IMR-90 (cell line): ENCODE measurements at regions not wholly inside any gene's neighbourhood (a gene's known extent, or its start where the extent isn't known, plus 50 kb on each side); places are given as distances from the start of the nearest gene placed in this dataset.

Experiments
- ATAC-seq: fragments of 200-7000 bp; cut with Tn5 transposase; 2 replicates; pipeline ENCODE4 v1.9.1; 2020; ENCODE audit warnings: low read depth, mild to moderate bottlenecking, moderate library complexity
- BruUV-seq: library from RNA; stranded (reverse); fragments of 400-500 nt; replicated peaks from 2 replicates; lab custom pipeline; 2021; lab: Mats Ljungman, UMichigan
- CTCF ChIA-PET: fragments of 300-600 bp; formaldehyde crosslinking; extraction: SDS; loops from one replicate; lab custom pipeline; 2021; ENCODE audit warnings: antibody characterized with exemption; lab: Yijun Ruan, JAX
- POLR2A ChIA-PET: fragments of 300-600 bp; sonication (Branson Sonifier 250); formaldehyde crosslinking; loops from one replicate; lab custom pipeline; 2022; ENCODE audit warnings: antibody characterized with exemption; ENCODE audit not compliant: unreplicated experiment; lab: Charles Lee
- DNase-seq: peaks from one replicate; pipeline ENCODE4 v3.0.0; 2013
- H2AFZ ChIP-seq: replicated peaks from 2 replicates; pipeline ENCODE3; 2013; ENCODE audit warnings: low read length, mild to moderate bottlenecking; ENCODE audit not compliant: poor library complexity
- H2AK5ac ChIP-seq: 2 replicates; pipeline ENCODE4 v1.6.1; 2013; ENCODE audit warnings: low read depth, low read length, inconsistent platforms
- H2AK9ac ChIP-seq: replicated peaks from 2 replicates; pipeline ENCODE3; 2013; ENCODE audit warnings: mild to moderate bottlenecking, low read depth, low read length, moderate library complexity; ENCODE audit not compliant: poor library complexity
- H2BK120ac ChIP-seq: 2 replicates; pipeline ENCODE4 v1.6.1; 2013; ENCODE audit warnings: low read depth, low read length, inconsistent platforms
- H2BK15ac ChIP-seq: 3 replicates; pipeline ENCODE4 v1.6.1; 2013; ENCODE audit warnings: low read depth, low read length, inconsistent platforms
- H2BK20ac ChIP-seq: 2 replicates; pipeline ENCODE4 v1.6.1; 2013; ENCODE audit warnings: low read depth, mild to moderate bottlenecking, inconsistent platforms, low read length, moderate library complexity
- H2BK5ac ChIP-seq: 2 replicates; pipeline ENCODE4 v1.6.1; 2013; ENCODE audit warnings: mild to moderate bottlenecking, low read depth, low read length, inconsistent platforms; ENCODE audit not compliant: poor library complexity, severe bottlenecking
- H3K14ac ChIP-seq: replicated peaks from 2 replicates; pipeline ENCODE4 v1.6.1; 2013; ENCODE audit warnings: low read depth, low read length, inconsistent platforms
- H3K18ac ChIP-seq: 2 replicates; pipeline ENCODE4 v1.6.1; 2013; ENCODE audit warnings: low read depth, low read length, control low read depth
- H3K23ac ChIP-seq: 2 replicates; pipeline ENCODE4 v1.6.1; 2013; ENCODE audit warnings: low read depth, low read length, inconsistent platforms
- H3K27ac ChIP-seq: 2 replicates; pipeline ENCODE4 v1.5.1; 2013; ENCODE audit warnings: mild to moderate bottlenecking, control low read depth, low read length; ENCODE audit not compliant: insufficient read depth
- H3K27me3 ChIP-seq: 2 replicates; pipeline ENCODE4 v1.6.1; 2013; ENCODE audit warnings: low read length; ENCODE audit not compliant: control insufficient read depth, insufficient read depth
- H3K36me3 ChIP-seq: 2 replicates; pipeline ENCODE4 v1.6.1; 2013; ENCODE audit warnings: low read length, mixed read lengths; ENCODE audit not compliant: control insufficient read depth, insufficient read depth
- H3K4ac ChIP-seq: 2 replicates; pipeline ENCODE4 v1.6.1; 2013; ENCODE audit warnings: low read depth, low read length, inconsistent platforms
- H3K4me1 ChIP-seq: 2 replicates; pipeline ENCODE4 v1.6.1; 2013; ENCODE audit warnings: low read length, mixed read lengths; ENCODE audit not compliant: control insufficient read depth, insufficient read depth
- H3K4me2 ChIP-seq: 2 replicates; pipeline ENCODE4 v1.6.1; 2013; ENCODE audit warnings: low read depth, mild to moderate bottlenecking, control low read depth, low read length, moderate library complexity
- H3K4me3 ChIP-seq: 2 replicates; pipeline ENCODE4 v1.5.1; 2013; ENCODE audit warnings: low read depth, mild to moderate bottlenecking, control low read depth, low read length, moderate library complexity; ENCODE audit not compliant: insufficient read depth
- H3K56ac ChIP-seq: 2 replicates; pipeline ENCODE4 v1.6.1; 2013; ENCODE audit warnings: low read length, inconsistent platforms; ENCODE audit not compliant: insufficient read depth; ENCODE audit errors: extremely low read depth
- H3K79me1 ChIP-seq, 2 experiments: 2 replicates each; pipeline ENCODE4 v1.6.1; 2013; ENCODE audit warnings: low read length in 2 of 2, inconsistent platforms in 1 of 2, low read depth in 1 of 2
- H3K9ac ChIP-seq: 2 replicates; pipeline ENCODE4 v1.6.1; 2013; ENCODE audit warnings: low read depth, low read length, control low read depth
- H3K9me1 ChIP-seq: 2 replicates; pipeline ENCODE4 v1.6.1; 2013; ENCODE audit warnings: low read length, inconsistent platforms; ENCODE audit not compliant: insufficient read depth
- H3K9me3 ChIP-seq: 2 replicates; pipeline ENCODE4 v1.6.1; 2013; ENCODE audit warnings: low read length; ENCODE audit not compliant: control insufficient read depth, insufficient read depth
- H4K20me1 ChIP-seq: 2 replicates; pipeline ENCODE4 v1.6.1; 2013; ENCODE audit warnings: low read length, inconsistent platforms; ENCODE audit not compliant: insufficient read depth
- H4K5ac ChIP-seq: 2 replicates; pipeline ENCODE4 v1.6.1; 2013; ENCODE audit warnings: mild to moderate bottlenecking, low read depth, low read length, control low read depth
- H4K8ac ChIP-seq, 2 experiments: 2 replicates each; pipeline ENCODE4 v1.6.1; 2013; ENCODE audit warnings: low read depth in 2 of 2, low read length in 2 of 2, control low read depth in 1 of 2, inconsistent platforms in 1 of 2
- H4K91ac ChIP-seq: 2 replicates; pipeline ENCODE4 v1.6.1; 2013; ENCODE audit warnings: low read depth, low read length, inconsistent platforms; ENCODE audit not compliant: insufficient read depth
- BHLHE40 ChIP-seq: fragments of 150-350 bp; IDR thresholded peaks from 2 replicates; pipeline ENCODE4 v1.6.1; 2016; ENCODE audit warnings: mild to moderate bottlenecking, low read depth, low read length
- CHD1 ChIP-seq: IDR thresholded peaks from 2 replicates; pipeline ENCODE4 v1.6.1; 2012; ENCODE audit warnings: low read depth, low read length, improper control_type of control experiment
- MAFK ChIP-seq: IDR thresholded peaks from 2 replicates; pipeline ENCODE4 v1.6.1; 2012; ENCODE audit warnings: low read depth, low read length, improper control_type of control experiment
- MAZ ChIP-seq: IDR thresholded peaks from 2 replicates; pipeline ENCODE4 v1.6.1; 2012; ENCODE audit warnings: low read depth, mild to moderate bottlenecking, low read length, improper control_type of control experiment, moderate library complexity, borderline replicate concordance
- MXI1 ChIP-seq: IDR thresholded peaks from 2 replicates; pipeline ENCODE4 v1.6.1; 2012; ENCODE audit warnings: low read depth, mild to moderate bottlenecking, low read length, moderate library complexity, borderline replicate concordance
- NFE2L2 ChIP-seq: fragments of 150-350 bp; IDR thresholded peaks from 2 replicates; pipeline ENCODE4 v1.6.1; 2016; ENCODE audit warnings: low read depth, mild to moderate bottlenecking, low read length
- POLR2A ChIP-seq: IDR thresholded peaks from 2 replicates; pipeline ENCODE4 v1.6.1; 2012; ENCODE audit warnings: mild to moderate bottlenecking, low read depth, low read length
- RAD21 ChIP-seq: IDR thresholded peaks from 2 replicates; pipeline ENCODE4 v1.6.1; 2012; ENCODE audit warnings: low read length, improper control_type of control experiment
- RCOR1 ChIP-seq: IDR thresholded peaks from 2 replicates; pipeline ENCODE4 v1.6.1; 2012; ENCODE audit warnings: mild to moderate bottlenecking, low read length, improper control_type of control experiment; ENCODE audit not compliant: insufficient replicate concordance
- RFX5 ChIP-seq: IDR thresholded peaks from 2 replicates; pipeline ENCODE4 v1.8.0; 2012; ENCODE audit warnings: low read depth, mild to moderate bottlenecking, low read length, moderate library complexity
- SMC3 ChIP-seq: fragments of 150-350 bp; IDR thresholded peaks from 2 replicates; pipeline ENCODE4 v1.6.1; 2016; ENCODE audit warnings: low read depth, mild to moderate bottlenecking, antibody characterized with exemption, low read length, moderate library complexity
- WGBS, 2 experiments: methylation state at CpG; one replicate each; pipeline versions ENCODE4 v1.1.5 to v1.1.7; 2013; ENCODE audit warnings: missing lambda C conversion rate in 2 of 2; ENCODE audit not compliant: insufficient read length in 1 of 2; ENCODE audit errors: extremely low coverage in 2 of 2; 5-methylcytosine and 5-hydroxymethylcytosine counted together
- dilution Hi-C: fragments of 300-500 bp; cut with HindIII; formaldehyde crosslinking; loops from one replicate; pipeline ENCODE4 v1.14.3; 2018; ENCODE audit warnings: low sequenced_read_pairs; ENCODE audit not compliant: unreplicated experiment
- in situ Hi-C: fragments of 300-500 bp; cut with MboI; formaldehyde crosslinking; loops from 3 replicates; pipeline ENCODE4 v1.14.3; 2019; ENCODE audit warnings: low sequenced_read_pairs, inconsistent platforms, mixed read lengths
- intact Hi-C: fragments of 100-400 bp; cut with micrococcal nuclease; formaldehyde crosslinking; loops from 2 replicates; pipeline ENCODE4 v1.10.0; 2022
- TF ChIP-seq, protein P1 (sequence below): conservative IDR thresholded peaks from 2 replicates; pipeline ENCODE4 v1.5.1; 2012; ENCODE audit warnings: mild to moderate bottlenecking, low read depth, low read length, improper control_type of control experiment

DNA sequence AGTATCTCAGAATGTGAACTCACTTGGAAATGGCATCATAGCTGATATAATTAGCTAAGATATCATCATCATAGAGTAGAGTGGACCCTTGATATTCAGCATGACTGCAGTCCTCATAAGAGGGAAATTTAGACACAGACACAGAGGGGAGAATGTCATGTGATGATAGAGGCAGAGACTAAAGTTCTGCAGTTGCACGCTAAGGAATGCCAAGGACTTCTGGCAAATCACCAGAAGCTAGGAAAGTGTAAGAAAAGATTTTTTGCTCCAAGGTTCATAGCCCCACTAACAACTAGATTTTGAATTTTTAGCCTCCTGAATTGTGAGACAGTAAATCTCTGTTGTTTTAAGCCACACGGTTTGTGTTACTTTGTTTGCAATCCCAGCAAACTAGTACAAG is 612.6 kb upstream of the ST8SIA4 start:
- intact Hi-C loops (no loop called here), in situ Hi-C loops (no loop called here), dilution Hi-C loops (no loop called here)
- Histone ChIP-seq H3K4ac (no peak overlapping the region), H3K56ac (no peak overlapping the region), H3K9ac (no peak overlapping the region), H3K4me1 (no peaks in the 10 kb centered on the region), H4K20me1 (no peaks in the 10 kb centered on the region), H2BK20ac (no peak overlapping the region), H3K9me3 (peaks cover 3% of the 10 kb centered on the region), H2AFZ (no peak overlapping the region), H2BK5ac (no peak overlapping the region), H3K27ac (no peak overlapping the region), H4K91ac (no peak overlapping the region), H3K18ac (no peak overlapping the region), H2AK5ac (no peak overlapping the region), H3K79me1 (no peaks in the 10 kb centered on the region), H2BK15ac (no peak overlapping the region), H4K8ac (no peak overlapping the region), H4K5ac (no peak overlapping the region), H3K4me3 (no peak overlapping the region), H2AK9ac (no peak overlapping the region), H3K4me2 (no peak overlapping the region), H3K9me1 (no peaks in the 10 kb centered on the region), H3K14ac (no peak overlapping the region), H3K36me3 (no peaks in the 10 kb centered on the region), H2BK120ac (no peak overlapping the region), H3K23ac (no peak overlapping the region), H3K27me3 (no peaks in the 10 kb centered on the region)
- no peak for TF ChIP-seq RCOR1
- TF ChIP-seq CHD1 = no peak
- TF ChIP-seq NFE2L2 = no peak
- TF ChIP-seq MXI1 = no peak
- no peak for TF ChIP-seq RFX5
- TF ChIP-seq RAD21 = no peak
- TF ChIP-seq MAFK = no peak
- TF ChIP-seq, protein P1, sequence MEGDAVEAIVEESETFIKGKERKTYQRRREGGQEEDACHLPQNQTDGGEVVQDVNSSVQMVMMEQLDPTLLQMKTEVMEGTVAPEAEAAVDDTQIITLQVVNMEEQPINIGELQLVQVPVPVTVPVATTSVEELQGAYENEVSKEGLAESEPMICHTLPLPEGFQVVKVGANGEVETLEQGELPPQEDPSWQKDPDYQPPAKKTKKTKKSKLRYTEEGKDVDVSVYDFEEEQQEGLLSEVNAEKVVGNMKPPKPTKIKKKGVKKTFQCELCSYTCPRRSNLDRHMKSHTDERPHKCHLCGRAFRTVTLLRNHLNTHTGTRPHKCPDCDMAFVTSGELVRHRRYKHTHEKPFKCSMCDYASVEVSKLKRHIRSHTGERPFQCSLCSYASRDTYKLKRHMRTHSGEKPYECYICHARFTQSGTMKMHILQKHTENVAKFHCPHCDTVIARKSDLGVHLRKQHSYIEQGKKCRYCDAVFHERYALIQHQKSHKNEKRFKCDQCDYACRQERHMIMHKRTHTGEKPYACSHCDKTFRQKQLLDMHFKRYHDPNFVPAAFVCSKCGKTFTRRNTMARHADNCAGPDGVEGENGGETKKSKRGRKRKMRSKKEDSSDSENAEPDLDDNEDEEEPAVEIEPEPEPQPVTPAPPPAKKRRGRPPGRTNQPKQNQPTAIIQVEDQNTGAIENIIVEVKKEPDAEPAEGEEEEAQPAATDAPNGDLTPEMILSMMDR = no peak
- TF ChIP-seq BHLHE40 = no peak
- TF ChIP-seq SMC3 = no peak
- no peak for TF ChIP-seq POLR2A
- TF ChIP-seq MAZ = no peak
- ChIA-PET CTCF (no interaction called here), POLR2A (no interaction called here)
- no TSS peak for BruUV-seq
- no CpG with 5 or more reads among the region's 2 CpGs for WGBS, 2 experiments
- ATAC-seq (no peak), DNase-seq (no peak)
